OCI-LY1 (cell line): ENCODE measurements at regions not wholly inside any gene's neighbourhood (a gene's known extent, or its start where the extent isn't known, plus 50 kb on each side); places are given as distances from the start of the nearest gene placed in this dataset.

Experiments
- EZH2 ChIP-seq: fragments of 200-600 bp; sonication (generic), shearing (Covaris generic); IDR thresholded peaks from 2 replicates; pipeline ENCODE4 v1.8.0; 2017; ENCODE audit warnings: borderline replicate concordance, mixed run types, mild to moderate bottlenecking, antibody characterized with exemption, low read length, moderate library complexity, mixed read lengths
- TF ChIP-seq, protein P1 (sequence below): fragments of 200-600 bp; sonication (generic), shearing (Covaris generic); IDR thresholded peaks from 2 replicates; pipeline ENCODE4 v1.5.1; 2017; ENCODE audit warnings: mild to moderate bottlenecking, antibody characterized with exemption, low read length, moderate library complexity, mixed read lengths

DNA sequence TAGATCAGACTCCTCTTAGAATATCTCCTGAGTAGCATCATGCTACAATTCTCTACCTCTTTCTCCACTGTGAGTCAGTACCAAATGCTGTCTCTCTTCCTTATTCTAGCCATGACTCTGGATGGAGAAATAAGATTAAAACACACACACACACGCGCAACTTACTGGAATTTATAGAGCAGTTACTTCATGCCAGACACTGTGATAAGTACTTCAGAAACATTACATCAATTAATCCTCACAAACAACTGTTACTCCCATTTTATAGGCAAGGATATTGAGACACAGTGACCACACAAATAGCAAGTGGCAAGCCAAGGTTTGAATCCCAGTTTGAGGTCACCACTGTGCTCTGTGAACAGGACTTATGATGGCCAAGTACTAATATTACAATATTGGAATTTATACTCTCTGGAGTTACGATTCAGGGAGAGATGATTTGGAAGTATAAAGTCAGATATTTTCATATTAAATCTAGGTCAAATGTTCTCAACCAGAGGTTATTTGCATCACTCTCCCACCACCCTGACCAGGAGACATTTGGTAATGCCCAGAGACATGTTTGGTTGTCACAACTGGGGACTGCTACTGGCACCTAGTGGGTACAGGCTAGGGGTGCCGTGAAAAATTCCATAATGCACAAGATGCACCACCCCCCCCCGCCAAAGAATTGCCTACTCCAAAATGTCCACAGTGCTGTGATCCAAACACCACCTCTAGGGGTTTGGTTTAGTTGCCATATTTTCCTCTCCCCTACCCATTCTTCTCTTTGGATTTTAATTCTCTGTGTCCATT lies 221.6 kb downstream of the LTN1 start:
- TF ChIP-seq, protein P1, sequence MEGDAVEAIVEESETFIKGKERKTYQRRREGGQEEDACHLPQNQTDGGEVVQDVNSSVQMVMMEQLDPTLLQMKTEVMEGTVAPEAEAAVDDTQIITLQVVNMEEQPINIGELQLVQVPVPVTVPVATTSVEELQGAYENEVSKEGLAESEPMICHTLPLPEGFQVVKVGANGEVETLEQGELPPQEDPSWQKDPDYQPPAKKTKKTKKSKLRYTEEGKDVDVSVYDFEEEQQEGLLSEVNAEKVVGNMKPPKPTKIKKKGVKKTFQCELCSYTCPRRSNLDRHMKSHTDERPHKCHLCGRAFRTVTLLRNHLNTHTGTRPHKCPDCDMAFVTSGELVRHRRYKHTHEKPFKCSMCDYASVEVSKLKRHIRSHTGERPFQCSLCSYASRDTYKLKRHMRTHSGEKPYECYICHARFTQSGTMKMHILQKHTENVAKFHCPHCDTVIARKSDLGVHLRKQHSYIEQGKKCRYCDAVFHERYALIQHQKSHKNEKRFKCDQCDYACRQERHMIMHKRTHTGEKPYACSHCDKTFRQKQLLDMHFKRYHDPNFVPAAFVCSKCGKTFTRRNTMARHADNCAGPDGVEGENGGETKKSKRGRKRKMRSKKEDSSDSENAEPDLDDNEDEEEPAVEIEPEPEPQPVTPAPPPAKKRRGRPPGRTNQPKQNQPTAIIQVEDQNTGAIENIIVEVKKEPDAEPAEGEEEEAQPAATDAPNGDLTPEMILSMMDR = no peak
- TF ChIP-seq EZH2 = no peak
